ENCODE measurements at regions not wholly inside any gene's neighbourhood (a gene's known extent, or its start where the extent isn't known, plus 50 kb on each side); places are given as distances from the start of the nearest gene placed in this dataset.

DNA sequence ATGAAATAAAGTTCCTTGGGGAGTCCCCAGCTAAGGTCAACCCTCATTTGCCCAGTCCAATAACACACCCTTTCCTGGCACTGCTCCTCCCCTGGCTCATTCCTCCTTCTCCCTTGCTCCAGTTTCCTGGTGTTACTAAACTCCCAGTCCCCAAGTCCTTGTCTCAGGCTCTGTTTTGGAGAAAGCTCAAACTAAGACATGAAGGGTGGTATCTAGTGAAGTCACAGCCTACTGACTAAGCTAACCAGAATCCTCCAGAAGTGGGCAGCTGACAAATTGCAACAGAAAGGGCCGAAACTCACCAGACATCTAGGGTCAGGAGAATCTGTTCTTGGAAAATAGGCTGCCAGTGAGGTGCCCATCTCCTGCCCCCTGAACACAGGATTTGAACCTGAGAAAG lies 118.7 kb upstream of the NEK6 start:
- TF ChIP-seq, protein P1, sequence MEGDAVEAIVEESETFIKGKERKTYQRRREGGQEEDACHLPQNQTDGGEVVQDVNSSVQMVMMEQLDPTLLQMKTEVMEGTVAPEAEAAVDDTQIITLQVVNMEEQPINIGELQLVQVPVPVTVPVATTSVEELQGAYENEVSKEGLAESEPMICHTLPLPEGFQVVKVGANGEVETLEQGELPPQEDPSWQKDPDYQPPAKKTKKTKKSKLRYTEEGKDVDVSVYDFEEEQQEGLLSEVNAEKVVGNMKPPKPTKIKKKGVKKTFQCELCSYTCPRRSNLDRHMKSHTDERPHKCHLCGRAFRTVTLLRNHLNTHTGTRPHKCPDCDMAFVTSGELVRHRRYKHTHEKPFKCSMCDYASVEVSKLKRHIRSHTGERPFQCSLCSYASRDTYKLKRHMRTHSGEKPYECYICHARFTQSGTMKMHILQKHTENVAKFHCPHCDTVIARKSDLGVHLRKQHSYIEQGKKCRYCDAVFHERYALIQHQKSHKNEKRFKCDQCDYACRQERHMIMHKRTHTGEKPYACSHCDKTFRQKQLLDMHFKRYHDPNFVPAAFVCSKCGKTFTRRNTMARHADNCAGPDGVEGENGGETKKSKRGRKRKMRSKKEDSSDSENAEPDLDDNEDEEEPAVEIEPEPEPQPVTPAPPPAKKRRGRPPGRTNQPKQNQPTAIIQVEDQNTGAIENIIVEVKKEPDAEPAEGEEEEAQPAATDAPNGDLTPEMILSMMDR (IDR thresholded peaks at IDR 0.05; ENCODE audit: low read depth, low read length, missing input control), result no peak
- TF ChIP-seq REST (IDR thresholded peaks at IDR 0.05) (no peak), RAD21 (IDR thresholded peaks at IDR 0.05) (no peak), GABPA (IDR thresholded peaks at IDR 0.05 in 1 of 2, conservative IDR thresholded peaks at IDR 0.05 in 1 of 2) (no peak), JUND (IDR thresholded peaks at IDR 0.05) (no peak), EGR1 (IDR thresholded peaks at IDR 0.05; ENCODE audit: low read depth in 2 of 2) (no peak), TAF1 (conservative IDR thresholded peaks at IDR 0.05) (no peak)
- TF ChIP-seq, protein P2, sequence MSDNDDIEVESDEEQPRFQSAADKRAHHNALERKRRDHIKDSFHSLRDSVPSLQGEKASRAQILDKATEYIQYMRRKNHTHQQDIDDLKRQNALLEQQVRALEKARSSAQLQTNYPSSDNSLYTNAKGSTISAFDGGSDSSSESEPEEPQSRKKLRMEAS (IDR thresholded peaks at IDR 0.05), result no peak
- TF ChIP-seq, protein P3, sequence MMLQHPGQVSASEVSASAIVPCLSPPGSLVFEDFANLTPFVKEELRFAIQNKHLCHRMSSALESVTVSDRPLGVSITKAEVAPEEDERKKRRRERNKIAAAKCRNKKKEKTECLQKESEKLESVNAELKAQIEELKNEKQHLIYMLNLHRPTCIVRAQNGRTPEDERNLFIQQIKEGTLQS (IDR thresholded peaks at IDR 0.05), result no peak

Measured in liver (tissue), 3 donors.